NCI-H2196 (cell line): ENCODE measurements at regions not wholly inside any gene's neighbourhood (a gene's known extent, or its start where the extent isn't known, plus 50 kb on each side); places are given as distances from the start of the nearest gene placed in this dataset.

Source experiments
- DNase-seq: peaks from one replicate; lab custom pipeline; 2025; ENCODE audit not compliant: unreplicated experiment; lab: John Stamatoyannopoulos, UW

DNA sequence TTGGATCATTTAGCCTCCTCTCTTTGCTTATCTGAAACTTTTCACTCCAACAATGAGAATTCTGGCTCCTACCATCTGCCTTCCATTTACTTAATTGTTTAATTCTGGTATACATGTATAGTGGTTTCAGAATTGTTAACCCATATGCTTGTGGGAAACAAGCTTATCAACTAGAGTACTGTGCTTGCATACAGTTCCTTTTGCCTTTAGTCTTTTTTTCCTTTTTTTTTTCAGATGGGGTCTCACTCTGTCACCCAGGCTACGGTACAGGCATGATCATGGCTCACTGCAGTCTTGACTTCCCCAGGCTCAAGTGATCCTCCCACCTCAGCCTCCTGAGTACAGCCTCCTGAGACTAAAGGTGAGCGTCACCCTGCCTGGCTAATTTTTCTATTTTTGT lies 153.8 kb upstream of the LHX5 start:
- DNase-seq, result no peak

DNA sequence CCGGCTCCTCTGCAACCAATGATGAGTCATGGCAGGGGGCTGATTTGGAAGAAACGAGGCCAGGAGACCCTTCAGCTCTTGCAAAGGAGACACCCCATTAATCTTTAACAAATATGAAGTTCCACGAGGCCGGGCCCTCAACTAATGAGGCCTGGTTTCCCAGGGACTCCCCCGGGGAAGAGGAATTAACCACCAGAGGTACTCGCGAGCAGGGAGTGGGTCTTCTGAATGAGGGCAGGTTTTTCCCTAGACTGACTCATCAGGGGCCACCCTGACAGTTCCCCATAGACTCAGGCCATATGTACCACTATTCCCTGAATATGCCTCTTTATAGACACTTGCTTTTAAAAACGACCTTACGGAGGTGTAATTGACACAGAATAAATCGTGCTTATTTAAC lies 150.7 kb upstream of the LHX5 start:
- no peak for DNase-seq

DNA sequence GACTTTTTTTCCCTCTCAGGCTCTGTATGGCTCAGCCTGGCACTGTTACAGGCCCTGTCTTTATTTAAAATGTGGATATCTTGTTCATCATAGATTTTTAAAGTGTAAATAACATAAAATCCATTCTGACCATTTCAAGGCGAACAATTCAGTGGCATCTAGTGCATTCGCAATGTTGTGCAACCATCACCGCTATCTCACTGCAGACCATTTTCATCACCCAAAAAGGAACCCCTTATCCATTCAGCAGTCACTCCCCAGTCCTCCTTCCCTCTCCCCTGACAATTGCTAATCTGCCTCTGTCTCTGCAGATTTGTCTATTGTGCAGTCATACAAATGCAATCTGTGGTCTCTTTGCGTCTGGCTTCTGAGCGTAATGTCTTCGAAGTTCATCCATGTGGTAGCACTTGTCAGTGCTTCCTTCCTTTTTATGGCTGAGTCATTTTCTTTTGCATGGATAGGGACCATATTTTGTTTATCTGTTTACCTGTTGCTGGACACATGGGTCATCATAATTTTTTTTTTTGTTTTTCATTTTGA lies 148.8 kb upstream of the LHX5 start:
- DNase-seq, result no peak

DNA sequence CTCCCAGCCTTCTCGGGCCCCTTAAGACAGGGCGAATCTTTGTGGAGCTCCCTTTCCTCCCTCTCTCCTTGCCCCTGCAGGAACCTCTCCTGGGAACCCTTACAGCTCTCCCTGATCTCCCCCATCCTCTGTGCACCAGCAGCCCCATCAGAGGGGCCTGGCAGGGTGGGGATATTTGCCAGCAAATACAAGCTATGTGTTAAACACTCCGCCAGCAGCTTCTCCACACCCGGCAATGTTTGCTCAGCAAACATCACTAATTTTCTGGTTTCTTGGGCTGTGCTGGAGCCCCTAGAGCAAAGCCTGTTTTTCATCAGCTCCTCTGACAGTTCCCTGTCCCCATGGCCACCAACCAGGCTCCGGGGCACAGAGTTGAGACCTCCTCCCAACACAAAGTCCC lies 147.5 kb upstream of the LHX5 start:
- no peak for DNase-seq

DNA sequence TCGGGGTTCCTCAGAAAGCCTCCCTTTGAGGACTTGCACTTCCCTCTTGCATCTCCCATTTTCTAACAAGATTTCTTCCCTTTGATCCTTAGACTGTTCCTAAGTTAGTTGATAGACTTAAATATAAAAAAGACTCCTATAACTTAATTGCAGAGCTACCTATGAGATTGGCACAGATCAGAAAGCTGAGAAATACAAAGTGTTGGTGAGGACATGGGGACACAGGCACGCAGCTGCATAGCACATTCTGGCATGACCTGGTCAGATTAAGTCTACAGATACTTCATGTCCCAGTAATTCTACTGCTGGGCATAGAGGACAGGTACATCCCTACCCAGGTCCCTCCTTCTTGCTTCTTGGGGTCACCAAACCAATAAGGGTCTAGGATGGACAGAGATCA lies 141.7 kb upstream of the LHX5 start:
- no peak for DNase-seq

- no peak for DNase-seq
Measured at GRCh38 chr12:113612793-113613192, 141.1 kb upstream of the LHX5 start.

GRCh38 chr12:113612076-113612728 lies 140.5 kb upstream of the LHX5 start:
- DNase-seq, result no peak

- no peak for DNase-seq
Measured at GRCh38 chr12:113611652-113612051, 140.0 kb upstream of the LHX5 start.

DNA sequence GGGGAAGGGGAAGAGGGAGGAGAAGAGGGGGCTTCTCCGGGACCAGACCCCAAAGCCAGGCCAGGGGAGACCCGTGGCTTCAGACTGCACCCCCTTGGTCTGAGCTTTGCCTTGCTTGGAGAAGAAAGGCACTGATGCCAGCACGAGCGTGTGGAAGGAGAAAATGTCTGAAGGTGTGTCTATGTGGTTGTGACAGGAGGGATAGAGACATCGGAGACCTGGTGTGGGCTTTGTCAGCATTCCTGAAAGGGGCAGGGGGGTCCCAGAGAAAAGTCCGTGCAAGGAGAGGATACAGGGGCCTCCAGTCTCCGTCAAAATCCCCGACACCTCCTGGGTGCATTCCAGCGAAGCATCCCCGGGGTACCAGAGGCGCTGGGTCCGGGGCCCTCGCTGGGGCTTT lies 139.0 kb upstream of the LHX5 start:
- DNase-seq, result no peak

GRCh38 chr12:113609692-113610469 lies 138.2 kb upstream of the LHX5 start:
- no peak for DNase-seq

- no peak for DNase-seq
Measured at GRCh38 chr12:113604666-113605065, 133.0 kb upstream of the LHX5 start.

GRCh38 chr12:113601656-113602263 lies 130.1 kb upstream of the LHX5 start:
- no peak for DNase-seq

DNA sequence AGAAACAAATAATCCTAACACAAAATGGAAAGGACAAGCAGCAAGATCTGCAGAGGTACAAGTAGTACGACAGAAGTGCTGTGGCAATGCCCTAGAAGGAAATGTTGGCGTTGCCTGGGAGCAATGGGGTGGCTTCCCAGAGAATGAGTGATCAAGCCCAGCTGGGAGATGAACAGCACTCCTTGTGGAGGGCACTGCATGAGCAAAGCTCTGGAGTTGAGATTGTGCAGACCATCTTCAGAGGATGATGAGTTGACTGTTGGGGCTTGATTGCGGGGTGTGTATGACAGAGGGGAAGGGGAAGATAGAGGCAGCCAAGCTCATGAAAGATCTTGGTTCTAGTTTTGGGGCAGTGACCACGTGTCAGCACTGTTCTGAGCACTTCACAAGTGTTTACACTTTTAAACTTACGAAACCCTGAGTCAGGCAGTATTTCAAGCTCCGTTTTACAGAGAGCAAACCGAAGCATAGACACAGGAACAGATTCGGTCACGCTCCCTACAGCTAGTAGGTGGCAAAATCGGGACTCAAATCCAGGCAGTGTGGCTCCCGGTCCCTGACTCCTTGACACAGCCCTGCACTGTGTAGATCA lies 127.2 kb upstream of the LHX5 start:
- no peak for DNase-seq

DNA sequence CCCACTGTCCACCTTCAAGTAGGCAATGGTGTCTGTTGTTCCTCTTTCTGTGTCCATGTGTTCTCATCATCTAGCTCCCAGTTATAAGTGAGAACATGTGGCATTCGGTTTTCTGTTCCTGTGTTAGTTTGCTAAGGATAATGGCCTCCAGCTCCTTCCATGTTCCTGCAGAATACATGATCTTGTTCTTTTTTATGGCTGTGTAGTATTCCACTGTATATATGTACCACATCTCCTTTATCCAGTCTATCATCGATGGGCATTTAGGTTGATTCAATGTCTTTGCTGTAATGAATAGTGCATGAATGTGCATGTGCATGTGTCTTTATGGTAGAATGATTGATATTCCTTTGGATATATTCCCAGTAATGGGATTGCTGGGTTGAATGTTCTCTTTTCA lies 123.3 kb upstream of the LHX5 start:
- no peak for DNase-seq

- DNase-seq, result peak; percentile 69
Measured at GRCh38 chr12:113591480-113591974, 119.9 kb upstream of the LHX5 start.

DNA sequence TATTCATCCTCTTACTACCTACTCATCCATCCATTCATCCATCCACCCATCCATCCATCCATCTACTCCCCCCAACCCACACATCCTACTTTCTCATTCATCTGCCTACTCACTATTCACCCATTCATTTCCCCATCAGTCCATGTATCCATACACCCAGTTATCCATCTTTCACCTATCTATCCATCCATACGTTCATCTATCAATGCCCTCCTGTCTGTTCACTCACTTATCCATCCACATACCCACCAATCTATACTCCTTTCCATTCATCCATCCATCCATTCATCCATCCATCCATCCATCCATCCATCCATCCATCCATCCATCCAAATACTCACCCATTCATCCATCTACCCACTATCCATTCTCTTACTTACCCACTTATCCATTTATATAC lies 117.8 kb upstream of the LHX5 start:
- DNase-seq, result no peak

- no peak for DNase-seq
Measured at GRCh38 chr12:113587720-113588119, 116.0 kb upstream of the LHX5 start.

- no peak for DNase-seq
Measured at GRCh38 chr12:113586461-113586860, 114.8 kb upstream of the LHX5 start.

DNA sequence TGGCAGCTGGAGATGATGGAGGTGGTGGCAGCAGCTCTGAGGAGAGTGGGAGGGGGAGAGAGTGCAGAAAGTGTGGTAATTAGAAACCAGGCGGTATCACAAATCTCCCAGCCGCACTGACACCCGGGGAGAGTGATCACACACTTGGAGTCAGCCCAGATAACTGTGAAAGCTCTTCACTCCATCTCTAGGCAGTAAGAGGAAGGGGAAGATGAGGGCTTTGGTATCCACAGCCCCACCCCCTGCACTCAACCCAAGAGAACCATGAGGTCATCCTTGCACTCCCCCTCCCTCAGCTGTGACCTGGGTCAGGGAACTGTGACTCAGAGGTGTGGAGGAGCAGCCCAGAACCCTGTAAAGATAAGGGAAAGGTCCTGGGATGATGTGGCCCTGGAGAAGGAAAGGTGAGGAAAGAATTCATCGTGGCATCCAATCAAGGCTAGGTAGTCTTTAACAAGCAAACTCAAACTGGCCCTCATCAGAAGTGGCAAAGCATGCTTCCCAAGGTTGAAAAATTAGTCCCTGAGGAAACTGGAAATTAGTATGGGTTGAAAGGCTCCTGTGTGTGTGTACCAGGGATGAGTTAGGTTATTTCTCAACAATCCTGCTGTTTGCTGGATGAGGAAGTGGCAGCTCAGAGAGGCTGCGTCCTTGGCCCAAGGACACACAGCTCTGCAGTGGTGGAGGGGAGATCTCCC lies 111.0 kb upstream of the LHX5 start:
- DNase-seq, result peak; percentile 64

- no peak for DNase-seq
Measured at GRCh38 chr12:113581342-113581741, 109.7 kb upstream of the LHX5 start.

- DNase-seq, result no peak
Measured at GRCh38 chr12:113580437-113580836, 108.8 kb upstream of the LHX5 start.
